Neural crest cell (in vitro differentiated cells): ENCODE measurements at regions not wholly inside any gene's neighbourhood (a gene's known extent, or its start where the extent isn't known, plus 50 kb on each side); places are given as distances from the start of the nearest gene placed in this dataset.
"Not testable (repeated sequence)": the region's sequence is repeated elsewhere in the genome, so short reads cannot be mapped to it uniquely, and the experiment has no call there.

Experiments used
- DNase-seq: peaks from one replicate; pipeline ENCODE4 v3.0.0; 2021; ENCODE audit warnings: low read depth, mixed read lengths, low spot score
- H3K27ac Mint-ChIP-seq: one replicate; pipeline ENCODE4 v1.8.0; 2021; ENCODE audit warnings: mild to moderate bottlenecking, mixed read lengths; ENCODE audit not compliant: unreplicated experiment
- H3K27me3 Mint-ChIP-seq: 2 replicates; pipeline ENCODE4 v1.8.0; 2021; ENCODE audit warnings: low read depth, mild to moderate bottlenecking, mixed read lengths
- H3K36me3 Mint-ChIP-seq: 2 replicates; pipeline ENCODE4 v1.8.0; 2021; ENCODE audit warnings: low read depth, mild to moderate bottlenecking, mixed read lengths
- H3K4me1 Mint-ChIP-seq: 2 replicates; pipeline ENCODE4 v1.8.0; 2021; ENCODE audit warnings: mixed read lengths
- H3K4me3 Mint-ChIP-seq: one replicate; pipeline ENCODE4 v1.8.0; 2021; ENCODE audit warnings: mild to moderate bottlenecking, mixed read lengths
- H3K9me3 Mint-ChIP-seq: 2 replicates; pipeline ENCODE4 v1.8.0; 2021; ENCODE audit warnings: mixed read lengths
- CTCF ChIP-seq: fragments of 200-600 bp; sonication (generic); conservative IDR thresholded peaks from 2 replicates; pipeline ENCODE4 v1.5.0; 2021; ENCODE audit warnings: antibody characterized with exemption, mild to moderate bottlenecking

- Mint-ChIP-seq H3K4me3 (no peak overlapping the region), H3K27ac (no peak overlapping the region), H3K27me3 (no peaks in the 10 kb centered on the region), H3K4me1 (no peaks in the 10 kb centered on the region), H3K9me3 (peaks cover 6% of the 10 kb centered on the region), H3K36me3 (no peaks in the 10 kb centered on the region)
- no peak for TF ChIP-seq CTCF
- DNase-seq, result no peak
Measured at GRCh38 chr7:49613759-49614158, 159.7 kb upstream of the VWC2 start.

- not testable (repeated sequence) for H3K27me3 Mint-ChIP-seq, DNase-seq
Measured at GRCh38 chr7:49614974-49615373, 158.5 kb upstream of the VWC2 start.

GRCh38 chr7:49618028-49618427, 155.4 kb upstream of the VWC2 start:
- Mint-ChIP-seq H3K4me3 (no peak overlapping the region), H3K36me3 (no peaks in the 10 kb centered on the region), H3K9me3 (peaks cover 14% of the 10 kb centered on the region), H3K27me3 (no peaks in the 10 kb centered on the region), H3K4me1 (no peaks in the 10 kb centered on the region), H3K27ac (no peak overlapping the region)
- DNase-seq, result no peak
- no peak for TF ChIP-seq CTCF

More at GRCh38 chr7:49614974-49615373, 158.5 kb upstream of the VWC2 start:
- H3K4me1 Mint-ChIP-seq, H3K27ac Mint-ChIP-seq, H3K36me3 Mint-ChIP-seq, H3K4me3 Mint-ChIP-seq, H3K9me3 Mint-ChIP-seq: not testable (repeated sequence)

- Mint-ChIP-seq H3K36me3 (no peaks in the 10 kb centered on the region), H3K9me3 (peaks cover 13% of the 10 kb centered on the region), H3K4me3 (no peak overlapping the region), H3K4me1 (no peaks in the 10 kb centered on the region), H3K27ac (no peak overlapping the region), H3K27me3 (no peaks in the 10 kb centered on the region)
- TF ChIP-seq CTCF, result no peak
- DNase-seq, result no peak
Measured at GRCh38 chr7:49623943-49624342, 149.5 kb upstream of the VWC2 start.

- Mint-ChIP-seq H3K4me3 (no peak overlapping the region), H3K4me1 (no peaks in the 10 kb centered on the region), H3K27ac (no peak overlapping the region), H3K27me3 (no peaks in the 10 kb centered on the region), H3K9me3 (peaks cover 9% of the 10 kb centered on the region), H3K36me3 (no peaks in the 10 kb centered on the region)
- TF ChIP-seq CTCF, result no peak
- DNase-seq, result no peak
Measured at GRCh38 chr7:49624611-49625010, 148.8 kb upstream of the VWC2 start.

- Mint-ChIP-seq H3K9me3 (no peaks in the 10 kb centered on the region), H3K4me3 (no peak overlapping the region), H3K27me3 (peaks cover 2% of the 10 kb centered on the region), H3K27ac (no peak overlapping the region), H3K4me1 (no peaks in the 10 kb centered on the region), H3K36me3 (no peaks in the 10 kb centered on the region)
- no peak for DNase-seq
- TF ChIP-seq CTCF, result no peak
Measured at GRCh38 chr7:49630513-49630912, 142.9 kb upstream of the VWC2 start.
